H1 (cell line): ENCODE measurements at regions not wholly inside any gene's neighbourhood (a gene's known extent, or its start where the extent isn't known, plus 50 kb on each side); places are given as distances from the start of the nearest gene placed in this dataset.

Source experiments
- CTCF ChIP-seq, 3 experiments: IDR thresholded peaks; 1 replicate in 2 of 3; 2 replicates in 1 of 3; pipeline versions ENCODE4 v1.5.1 to v1.6.1; 2011; ENCODE audit warnings: low read length in 3 of 3, mild to moderate bottlenecking in 3 of 3, inconsistent platforms in 2 of 3, low read depth in 1 of 3, moderate library complexity in 1 of 3; ENCODE audit not compliant: insufficient read depth in 1 of 3; ENCODE audit errors: control extremely low read depth in 1 of 3
- POLR2A ChIP-seq, 2 experiments: IDR thresholded peaks; 1 replicate in 1 of 2; 2 replicates in 1 of 2; pipeline ENCODE4 v1.6.1; 2011; ENCODE audit warnings: low read depth in 2 of 2, low read length in 2 of 2, mild to moderate bottlenecking in 2 of 2; ENCODE audit errors: control extremely low read depth in 1 of 2
- SIN3A ChIP-seq, 2 experiments: IDR thresholded peaks in 1 of 2; conservative IDR thresholded peaks in 1 of 2; 2 replicates each; pipeline ENCODE4 v1.6.1; 2011 to 2012; ENCODE audit warnings: low read length in 2 of 2, improper control_type of control experiment in 1 of 2, low read depth in 1 of 2, mild to moderate bottlenecking in 1 of 2
- YY1 ChIP-seq: IDR thresholded peaks from 2 replicates; pipeline ENCODE4 v1.6.1; 2011; ENCODE audit warnings: low read depth, mild to moderate bottlenecking, low read length

GRCh38 chr2:183740241-183740640 is 616.0 kb downstream of the NUP35 start:
- TF ChIP-seq CTCF (IDR thresholded peaks at IDR 0.05; ENCODE audit: control extremely low read depth in 1 of 3, insufficient read depth in 1 of 3, low read depth in 1 of 3, low read length in 3 of 3): no peak
- TF ChIP-seq POLR2A (IDR thresholded peaks at IDR 0.05; ENCODE audit: control extremely low read depth in 1 of 2, low read depth in 2 of 2, low read length in 2 of 2): no peak
- no peak for TF ChIP-seq SIN3A (conservative IDR thresholded peaks at IDR 0.05 in 1 of 2, IDR thresholded peaks at IDR 0.05 in 1 of 2; ENCODE audit: low read depth in 1 of 2, low read length in 2 of 2)
- TF ChIP-seq YY1: no peak
